GM21515 (cell line): ENCODE measurements at regions not wholly inside any gene's neighbourhood (a gene's known extent, or its start where the extent isn't known, plus 50 kb on each side); places are given as distances from the start of the nearest gene placed in this dataset.

ENCODE experiments used
- ATAC-seq: cut with Tn5 transposase; IDR thresholded peaks from one replicate; pipeline ENCODE4 v1.9.1; 2021; ENCODE audit not compliant: unreplicated experiment

- no peak for ATAC-seq
Observed at GRCh38 chr18:42184685-42185477, 229.8 kb downstream of the PIK3C3 start.

GRCh38 chr18:42185486-42185885 lies 230.5 kb downstream of the PIK3C3 start:
- ATAC-seq, result no peak

- peak; percentile 48 for ATAC-seq
Observed at GRCh38 chr18:42187611-42188380, 232.8 kb downstream of the PIK3C3 start.

- ATAC-seq, result no peak
Observed at GRCh38 chr18:42190643-42191042, 235.6 kb downstream of the PIK3C3 start.

- ATAC-seq, result no peak
Observed at GRCh38 chr18:42192251-42193248, 237.5 kb downstream of the PIK3C3 start.

GRCh38 chr18:42196651-42197050 lies 241.6 kb downstream of the PIK3C3 start:
- no peak for ATAC-seq

- no peak for ATAC-seq
Observed at GRCh38 chr18:42201137-42201536, 246.1 kb downstream of the PIK3C3 start.

GRCh38 chr18:42211201-42211600 lies 256.2 kb downstream of the PIK3C3 start:
- no peak for ATAC-seq

- ATAC-seq, result no peak
Observed at GRCh38 chr18:42222557-42222956, 267.5 kb downstream of the PIK3C3 start.

- no peak for ATAC-seq
Observed at GRCh38 chr18:42228581-42228980, 273.5 kb downstream of the PIK3C3 start.

GRCh38 chr18:42229211-42230210 lies 274.5 kb downstream of the PIK3C3 start:
- peak; percentile 92 for ATAC-seq

GRCh38 chr18:42230636-42231035 lies 275.6 kb downstream of the PIK3C3 start:
- no peak for ATAC-seq

- ATAC-seq, result no peak
Observed at GRCh38 chr18:42231284-42231683, 276.2 kb downstream of the PIK3C3 start.

- no peak for ATAC-seq
Observed at GRCh38 chr18:42231796-42232195, 276.8 kb downstream of the PIK3C3 start.

GRCh38 chr18:42233908-42234307 lies 278.9 kb downstream of the PIK3C3 start:
- ATAC-seq, result no peak

- ATAC-seq, result no peak
Observed at GRCh38 chr18:42242758-42243157, 287.7 kb downstream of the PIK3C3 start.

GRCh38 chr18:42245137-42245536 lies 290.1 kb downstream of the PIK3C3 start:
- ATAC-seq, result no peak

- no peak for ATAC-seq
Observed at GRCh38 chr18:42255908-42256765, 301.1 kb downstream of the PIK3C3 start.
